Body of pancreas (tissue), 4 donors: ENCODE measurements at regions not wholly inside any gene's neighbourhood (a gene's known extent, or its start where the extent isn't known, plus 50 kb on each side); places are given as distances from the start of the nearest gene placed in this dataset.

Source experiments
- ATAC-seq: fragments of 150-250 bp; one replicate; pipeline ENCODE4 v1.9.1; 2016
- DNase-seq, 4 donors: peaks; one replicate each; pipeline ENCODE4 v3.0.0-alpha.2; 2019
- H3K27ac ChIP-seq, 4 donors: fragments of 200-600 bp; sonication (generic); 1 replicate in 3 of 4; 2 replicates in 1 of 4; pipeline versions ENCODE4 v1.5.1 to v1.6.1; 2016 to 2019; ENCODE audit warnings: mild to moderate bottlenecking in 1 of 4, mixed read lengths in 1 of 4, moderate library complexity in 1 of 4
- H3K27me3 ChIP-seq, 2 donors: fragments of 200-600 bp; sonication (generic); one replicate each; pipeline ENCODE4 v1.6.0; 2016; ENCODE audit warnings: mild to moderate bottlenecking in 1 of 2
- H3K36me3 ChIP-seq, 2 donors: fragments of 200-600 bp; sonication (generic); replicated peaks in 1 of 2; 2 replicates each; pipeline ENCODE4 v1.5.1; 2016; ENCODE audit warnings: low read depth in 2 of 2; ENCODE audit not compliant: insufficient read depth in 1 of 2
- H3K4me1 ChIP-seq: fragments of 200-600 bp; sonication (generic); one replicate; pipeline ENCODE4 v1.6.0; 2016
- H3K4me3 ChIP-seq, 2 donors: fragments of 200-600 bp; sonication (generic); 1 replicate in 1 of 2; 2 replicates in 1 of 2; pipeline ENCODE4 v1.5.1; 2016 to 2019
- H3K9me3 ChIP-seq, 3 donors: fragments of 200-600 bp; sonication (generic); 1 replicate in 2 of 3; 2 replicates in 1 of 3; pipeline ENCODE4 v1.5.1; 2016
- CTCF ChIP-seq, 7 experiments: fragments of 450-650 bp in 4 of 7; fragments of 200-600 bp in 3 of 7; sonication (generic) in 3 of 7; IDR thresholded peaks; one replicate each; pipeline ENCODE4 v1.5.1; 2016 to 2019; ENCODE audit warnings: antibody characterized with exemption in 7 of 7
- POLR2A ChIP-seq, 3 donors: fragments of 450-650 bp; IDR thresholded peaks; one replicate each; pipeline ENCODE4 v1.6.1; 2016; ENCODE audit warnings: antibody characterized with exemption in 3 of 3, mild to moderate bottlenecking in 2 of 3
- WGBS, 2 donors: methylation state at CpG; one replicate each; pipeline ENCODE4 v1.1.5; 2017; 5-methylcytosine and 5-hydroxymethylcytosine counted together
- intact Hi-C: fragments of 100-400 bp; cut with DNase I; formaldehyde crosslinking; loops from one replicate; pipeline ENCODE4 v1.15.1; 2023

GRCh38 chr21:19830446-19830845 lies 1167.8 kb upstream of the NCAM2 start:
- 36% methylated on average over 2 of the region's 2 CpGs for WGBS, 2 donors
- TF ChIP-seq CTCF (IDR thresholded peaks at IDR 0.05) (no peak), POLR2A (IDR thresholded peaks at IDR 0.05) (no peak)

GRCh38 chr21:19832551-19832950 lies 1165.7 kb upstream of the NCAM2 start:
- H3K36me3 ChIP-seq, result no peaks in the 10 kb centered on the region
- intact Hi-C loops, result no loop called here
- 77 to 84% methylated on average over 2 of the region's 2 CpGs for WGBS, 2 donors
- no peaks in the 10 kb centered on the region for H3K27me3 ChIP-seq
- H3K9me3 ChIP-seq, result no peaks in the 10 kb centered on the region
- TF ChIP-seq POLR2A (IDR thresholded peaks at IDR 0.05), result no peak
- no peak for TF ChIP-seq CTCF (IDR thresholded peaks at IDR 0.05)
- H3K27ac ChIP-seq, result no peak overlapping the region
- ATAC-seq (no peak), DNase-seq (no peak)
- no peaks in the 10 kb centered on the region for H3K4me1 ChIP-seq
- no peak overlapping the region for H3K4me3 ChIP-seq

More at GRCh38 chr21:19830446-19830845, 1167.8 kb upstream of the NCAM2 start:
- Histone ChIP-seq H3K27ac (no peak overlapping the region), H3K4me1 (no peaks in the 10 kb centered on the region), H3K9me3 (no peaks in the 10 kb centered on the region), H3K4me3 (no peak overlapping the region), H3K27me3 (no peaks in the 10 kb centered on the region), H3K36me3 (no peaks in the 10 kb centered on the region)
- intact Hi-C loops, result no loop called here
- ATAC-seq (no peak), DNase-seq (no peak)

GRCh38 chr21:19833082-19833481 lies 1165.1 kb upstream of the NCAM2 start:
- Histone ChIP-seq H3K27me3 (no peaks in the 10 kb centered on the region), H3K4me3 (no peak overlapping the region), H3K27ac (no peak overlapping the region), H3K4me1 (no peaks in the 10 kb centered on the region), H3K9me3 (no peaks in the 10 kb centered on the region), H3K36me3 (no peaks in the 10 kb centered on the region)
- WGBS, 2 donors, result 40 to 55% methylated on average over 1 of the region's 1 CpG
- no peak for TF ChIP-seq CTCF (IDR thresholded peaks at IDR 0.05)
- TF ChIP-seq POLR2A (IDR thresholded peaks at IDR 0.05), result no peak
- ATAC-seq (no peak), DNase-seq (no peak)
- intact Hi-C loops, result no loop called here

GRCh38 chr21:19842601-19843000 lies 1155.6 kb upstream of the NCAM2 start:
- DNase-seq (no peak), ATAC-seq (no peak)
- 56 to 68% methylated on average over 2 of the region's 2 CpGs for WGBS, 2 donors
- Histone ChIP-seq H3K27ac (no peak overlapping the region), H3K9me3 (no peaks in the 10 kb centered on the region), H3K27me3 (no peaks in the 10 kb centered on the region), H3K36me3 (no peaks in the 10 kb centered on the region), H3K4me3 (no peak overlapping the region), H3K4me1 (no peaks in the 10 kb centered on the region)
- intact Hi-C loops, result no loop called here
- TF ChIP-seq CTCF (IDR thresholded peaks at IDR 0.05) (no peak), POLR2A (IDR thresholded peaks at IDR 0.05) (no peak)

GRCh38 chr21:19844334-19844733 lies 1153.9 kb upstream of the NCAM2 start:
- 55 to 62% methylated on average over 2 of the region's 2 CpGs for WGBS, 2 donors
- TF ChIP-seq POLR2A (IDR thresholded peaks at IDR 0.05) (no peak), CTCF (IDR thresholded peaks at IDR 0.05) (no peak)
- no peak overlapping the region for H3K4me3 ChIP-seq
- intact Hi-C loops, result no loop called here
- H3K4me1 ChIP-seq, result no peaks in the 10 kb centered on the region
- no peaks in the 10 kb centered on the region for H3K36me3 ChIP-seq
- no peaks in the 10 kb centered on the region for H3K27me3 ChIP-seq
- DNase-seq (no peak), ATAC-seq (no peak)
- no peak overlapping the region for H3K27ac ChIP-seq
- no peaks in the 10 kb centered on the region for H3K9me3 ChIP-seq
